GM12891 (cell line): ENCODE measurements at regions not wholly inside any gene's neighbourhood (a gene's known extent, or its start where the extent isn't known, plus 50 kb on each side); places are given as distances from the start of the nearest gene placed in this dataset.

Source experiments
- PAX5 ChIP-seq: IDR thresholded peaks from 2 replicates; pipeline ENCODE4 v1.6.1; 2011; ENCODE audit warnings: low read length, moderate library complexity, mild to moderate bottlenecking; ENCODE audit not compliant: insufficient read depth, severe bottlenecking
- POLR2A ChIP-seq: IDR thresholded peaks from 2 replicates; pipeline ENCODE4 v1.6.1; 2011; ENCODE audit warnings: low read depth, low read length, control low read depth
- POLR2AphosphoS5 ChIP-seq: IDR thresholded peaks from 2 replicates; pipeline ENCODE4 v1.6.1; 2011; ENCODE audit warnings: low read depth, low read length, control low read depth
- POU2F2 ChIP-seq: IDR thresholded peaks from 2 replicates; pipeline ENCODE4 v1.6.1; 2011; ENCODE audit warnings: low read depth, mild to moderate bottlenecking, control low read depth, low read length, moderate library complexity
- SPI1 ChIP-seq: IDR thresholded peaks from 2 replicates; pipeline ENCODE4 v1.6.1; 2011; ENCODE audit warnings: low read depth, low read length, control low read depth
- TAF1 ChIP-seq: IDR thresholded peaks from 2 replicates; pipeline ENCODE4 v1.6.1; 2011; ENCODE audit warnings: low read depth, low read length, control low read depth

- TF ChIP-seq POLR2AphosphoS5 (no peak), TAF1 (no peak), POLR2A (no peak), SPI1 (no peak), POU2F2 (no peak), PAX5 (no peak)
Observed at GRCh38 chr13:39823063-39823713, 167.7 kb downstream of the COG6 start.
